HL-60 (cell line): ENCODE measurements at regions not wholly inside any gene's neighbourhood (a gene's known extent, or its start where the extent isn't known, plus 50 kb on each side); places are given as distances from the start of the nearest gene placed in this dataset.

Experiments used
- DNase-seq, 2 experiments: peaks; one replicate each; pipeline ENCODE4 v3.0.0-alpha.2; 2010 to 2020; ENCODE audit warnings: low read depth in 1 of 2, low spot score in 1 of 2
- H3K27ac ChIP-seq: fragments of 250-450 bp; sonication (Bioruptor Pico); replicated peaks from 2 replicates; pipeline ENCODE4 v1.5.1; 2020; ENCODE audit warnings: mild to moderate bottlenecking, moderate library complexity
- H3K27me3 ChIP-seq: fragments of 250-450 bp; sonication (Bioruptor Pico); 2 replicates; pipeline ENCODE4 v1.5.1; 2021; ENCODE audit warnings: mild to moderate bottlenecking, moderate library complexity; ENCODE audit not compliant: insufficient read depth, poor library complexity, severe bottlenecking
- H3K4me3 ChIP-seq: replicated peaks from 2 replicates; pipeline ENCODE4 v1.5.1; 2011; ENCODE audit warnings: mild to moderate bottlenecking, control low read depth, low read length; ENCODE audit not compliant: insufficient read depth
- GABPA ChIP-seq: IDR thresholded peaks from 2 replicates; pipeline ENCODE4 v1.6.1; 2012; ENCODE audit warnings: low read depth
- POLR2AphosphoS5 ChIP-seq: IDR thresholded peaks from 2 replicates; pipeline ENCODE4 v1.6.1; 2012; ENCODE audit warnings: low read depth
- SPI1 ChIP-seq: IDR thresholded peaks from 2 replicates; pipeline ENCODE4 v1.6.1; 2012; ENCODE audit warnings: low read depth, mild to moderate bottlenecking, borderline replicate concordance
- TF ChIP-seq, protein P1 (sequence below): IDR thresholded peaks from 2 replicates; pipeline ENCODE4 v1.6.1; 2012; ENCODE audit warnings: low read depth; ENCODE audit not compliant: insufficient replicate concordance
- TF ChIP-seq, protein P2 (sequence below): IDR thresholded peaks from one replicate; pipeline ENCODE4 v1.5.1; 2011; ENCODE audit warnings: low read length, control low read depth, inconsistent platforms; ENCODE audit not compliant: insufficient read depth

DNA sequence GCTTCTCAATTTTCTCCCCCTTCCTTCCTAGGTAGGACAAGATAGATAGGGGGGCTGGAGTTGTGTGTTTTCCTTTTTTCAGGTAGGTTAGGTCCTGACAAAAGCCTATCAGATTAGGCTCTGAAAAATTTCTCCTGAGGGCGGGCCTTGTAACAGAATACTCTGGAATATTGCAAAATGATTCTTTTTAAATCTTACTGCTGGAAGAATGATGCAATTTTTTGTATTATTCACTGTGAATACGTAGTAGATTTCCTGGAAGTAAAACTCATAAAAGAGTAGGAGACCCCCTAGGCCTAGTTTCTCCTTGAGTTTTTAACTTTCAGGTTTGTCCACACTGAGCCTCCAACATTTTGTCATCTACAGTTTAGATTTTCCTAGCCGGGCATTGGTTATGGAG lies 1701.8 kb downstream of the EFNA5 start:
- no peak overlapping the region for H3K27ac ChIP-seq

DNA sequence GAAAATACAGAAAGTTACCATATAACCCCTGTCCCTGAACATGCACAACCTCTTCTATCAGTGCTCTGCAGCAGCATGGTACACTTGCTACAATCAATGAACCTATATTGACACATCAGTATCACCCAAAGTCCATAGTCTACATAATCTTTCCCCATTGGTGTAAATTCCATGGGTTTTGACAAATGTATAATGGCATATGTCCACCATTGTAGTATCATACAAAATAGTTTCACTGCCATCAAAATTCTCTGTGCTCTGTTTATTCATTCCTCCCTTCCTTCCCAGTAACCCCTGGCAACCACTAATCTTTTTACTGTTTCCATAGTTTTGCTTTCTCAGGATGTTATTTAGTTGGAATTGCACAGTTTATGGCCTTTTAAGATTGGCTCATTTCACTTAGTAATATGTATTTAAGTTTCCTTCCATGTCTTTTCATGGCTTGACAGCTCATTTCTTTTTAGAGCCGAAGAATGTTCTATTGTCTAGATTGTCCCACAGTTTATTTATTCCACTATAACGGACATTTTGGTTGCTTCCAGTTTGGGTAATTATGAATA lies 1707.0 kb downstream of the EFNA5 start:
- H3K4me3 ChIP-seq, result no peak overlapping the region
- DNase-seq, result no peak
- no peaks in the 10 kb centered on the region for H3K27me3 ChIP-seq
- H3K27ac ChIP-seq, result no peak overlapping the region
- TF ChIP-seq, protein P1, sequence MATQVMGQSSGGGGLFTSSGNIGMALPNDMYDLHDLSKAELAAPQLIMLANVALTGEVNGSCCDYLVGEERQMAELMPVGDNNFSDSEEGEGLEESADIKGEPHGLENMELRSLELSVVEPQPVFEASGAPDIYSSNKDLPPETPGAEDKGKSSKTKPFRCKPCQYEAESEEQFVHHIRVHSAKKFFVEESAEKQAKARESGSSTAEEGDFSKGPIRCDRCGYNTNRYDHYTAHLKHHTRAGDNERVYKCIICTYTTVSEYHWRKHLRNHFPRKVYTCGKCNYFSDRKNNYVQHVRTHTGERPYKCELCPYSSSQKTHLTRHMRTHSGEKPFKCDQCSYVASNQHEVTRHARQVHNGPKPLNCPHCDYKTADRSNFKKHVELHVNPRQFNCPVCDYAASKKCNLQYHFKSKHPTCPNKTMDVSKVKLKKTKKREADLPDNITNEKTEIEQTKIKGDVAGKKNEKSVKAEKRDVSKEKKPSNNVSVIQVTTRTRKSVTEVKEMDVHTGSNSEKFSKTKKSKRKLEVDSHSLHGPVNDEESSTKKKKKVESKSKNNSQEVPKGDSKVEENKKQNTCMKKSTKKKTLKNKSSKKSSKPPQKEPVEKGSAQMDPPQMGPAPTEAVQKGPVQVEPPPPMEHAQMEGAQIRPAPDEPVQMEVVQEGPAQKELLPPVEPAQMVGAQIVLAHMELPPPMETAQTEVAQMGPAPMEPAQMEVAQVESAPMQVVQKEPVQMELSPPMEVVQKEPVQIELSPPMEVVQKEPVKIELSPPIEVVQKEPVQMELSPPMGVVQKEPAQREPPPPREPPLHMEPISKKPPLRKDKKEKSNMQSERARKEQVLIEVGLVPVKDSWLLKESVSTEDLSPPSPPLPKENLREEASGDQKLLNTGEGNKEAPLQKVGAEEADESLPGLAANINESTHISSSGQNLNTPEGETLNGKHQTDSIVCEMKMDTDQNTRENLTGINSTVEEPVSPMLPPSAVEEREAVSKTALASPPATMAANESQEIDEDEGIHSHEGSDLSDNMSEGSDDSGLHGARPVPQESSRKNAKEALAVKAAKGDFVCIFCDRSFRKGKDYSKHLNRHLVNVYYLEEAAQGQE, result no peak
- TF ChIP-seq POLR2AphosphoS5 (no peak), SPI1 (no peak), GABPA (no peak)
- TF ChIP-seq, protein P2, sequence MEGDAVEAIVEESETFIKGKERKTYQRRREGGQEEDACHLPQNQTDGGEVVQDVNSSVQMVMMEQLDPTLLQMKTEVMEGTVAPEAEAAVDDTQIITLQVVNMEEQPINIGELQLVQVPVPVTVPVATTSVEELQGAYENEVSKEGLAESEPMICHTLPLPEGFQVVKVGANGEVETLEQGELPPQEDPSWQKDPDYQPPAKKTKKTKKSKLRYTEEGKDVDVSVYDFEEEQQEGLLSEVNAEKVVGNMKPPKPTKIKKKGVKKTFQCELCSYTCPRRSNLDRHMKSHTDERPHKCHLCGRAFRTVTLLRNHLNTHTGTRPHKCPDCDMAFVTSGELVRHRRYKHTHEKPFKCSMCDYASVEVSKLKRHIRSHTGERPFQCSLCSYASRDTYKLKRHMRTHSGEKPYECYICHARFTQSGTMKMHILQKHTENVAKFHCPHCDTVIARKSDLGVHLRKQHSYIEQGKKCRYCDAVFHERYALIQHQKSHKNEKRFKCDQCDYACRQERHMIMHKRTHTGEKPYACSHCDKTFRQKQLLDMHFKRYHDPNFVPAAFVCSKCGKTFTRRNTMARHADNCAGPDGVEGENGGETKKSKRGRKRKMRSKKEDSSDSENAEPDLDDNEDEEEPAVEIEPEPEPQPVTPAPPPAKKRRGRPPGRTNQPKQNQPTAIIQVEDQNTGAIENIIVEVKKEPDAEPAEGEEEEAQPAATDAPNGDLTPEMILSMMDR, result no peak

More for the DNA sequence above, 1701.8 kb downstream of the EFNA5 start:
- Histone ChIP-seq H3K4me3 (no peak overlapping the region), H3K27me3 (no peaks in the 10 kb centered on the region)
- no peak for DNase-seq
- no peak for TF ChIP-seq SPI1
- no peak for TF ChIP-seq POLR2AphosphoS5
- TF ChIP-seq, protein P1, result no peak
- TF ChIP-seq, protein P2, result no peak
- TF ChIP-seq GABPA, result no peak

DNA sequence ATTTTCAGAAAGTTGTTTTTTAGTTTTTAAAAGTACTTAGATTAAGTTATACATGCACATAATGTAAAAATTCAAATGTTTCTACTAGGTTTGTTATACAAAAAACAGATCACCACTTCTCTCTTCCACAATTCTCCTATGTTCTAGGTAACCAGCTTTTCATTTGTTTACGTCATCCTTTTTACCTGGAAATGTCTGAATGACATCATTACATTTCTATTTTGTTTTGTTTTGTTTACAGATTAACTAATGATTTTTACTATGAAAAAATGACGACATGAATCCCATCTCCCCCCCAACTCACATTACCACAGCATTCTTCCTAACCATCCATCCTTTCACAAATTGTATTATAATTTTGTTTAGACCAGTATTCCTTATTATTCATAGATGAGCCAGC lies 1709.2 kb downstream of the EFNA5 start:
- no peak for DNase-seq
- no peak overlapping the region for H3K27ac ChIP-seq
- TF ChIP-seq, protein P2, result no peak
- TF ChIP-seq, protein P1, result no peak
- TF ChIP-seq SPI1, result no peak
- no peak overlapping the region for H3K4me3 ChIP-seq
- no peaks in the 10 kb centered on the region for H3K27me3 ChIP-seq
